ENCODE measurements at regions not wholly inside any gene's neighbourhood (a gene's known extent, or its start where the extent isn't known, plus 50 kb on each side); places are given as distances from the start of the nearest gene placed in this dataset.

DNA sequence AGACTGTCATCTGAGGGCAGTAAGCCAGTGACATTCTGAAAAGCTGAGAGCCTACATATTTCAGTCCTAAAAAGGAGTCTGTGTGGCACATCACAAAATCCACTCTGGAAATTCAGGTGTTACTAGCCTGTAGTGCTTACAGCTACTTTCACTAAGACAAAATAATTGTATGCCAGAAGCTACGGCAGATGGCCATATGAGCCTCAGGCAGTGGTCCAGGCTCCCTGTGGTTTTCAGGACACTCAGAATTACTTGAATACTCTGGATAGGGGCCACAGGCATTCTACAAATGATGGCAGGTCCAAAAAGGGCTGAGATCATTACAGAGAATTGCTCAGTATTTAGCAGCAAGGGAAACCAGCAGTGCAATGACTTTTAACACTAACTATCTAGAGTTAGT, 527.1 kb downstream of the MRPL39 start:
- TF ChIP-seq, protein P1, sequence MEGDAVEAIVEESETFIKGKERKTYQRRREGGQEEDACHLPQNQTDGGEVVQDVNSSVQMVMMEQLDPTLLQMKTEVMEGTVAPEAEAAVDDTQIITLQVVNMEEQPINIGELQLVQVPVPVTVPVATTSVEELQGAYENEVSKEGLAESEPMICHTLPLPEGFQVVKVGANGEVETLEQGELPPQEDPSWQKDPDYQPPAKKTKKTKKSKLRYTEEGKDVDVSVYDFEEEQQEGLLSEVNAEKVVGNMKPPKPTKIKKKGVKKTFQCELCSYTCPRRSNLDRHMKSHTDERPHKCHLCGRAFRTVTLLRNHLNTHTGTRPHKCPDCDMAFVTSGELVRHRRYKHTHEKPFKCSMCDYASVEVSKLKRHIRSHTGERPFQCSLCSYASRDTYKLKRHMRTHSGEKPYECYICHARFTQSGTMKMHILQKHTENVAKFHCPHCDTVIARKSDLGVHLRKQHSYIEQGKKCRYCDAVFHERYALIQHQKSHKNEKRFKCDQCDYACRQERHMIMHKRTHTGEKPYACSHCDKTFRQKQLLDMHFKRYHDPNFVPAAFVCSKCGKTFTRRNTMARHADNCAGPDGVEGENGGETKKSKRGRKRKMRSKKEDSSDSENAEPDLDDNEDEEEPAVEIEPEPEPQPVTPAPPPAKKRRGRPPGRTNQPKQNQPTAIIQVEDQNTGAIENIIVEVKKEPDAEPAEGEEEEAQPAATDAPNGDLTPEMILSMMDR (conservative IDR thresholded peaks at IDR 0.05), result no peak

DNA sequence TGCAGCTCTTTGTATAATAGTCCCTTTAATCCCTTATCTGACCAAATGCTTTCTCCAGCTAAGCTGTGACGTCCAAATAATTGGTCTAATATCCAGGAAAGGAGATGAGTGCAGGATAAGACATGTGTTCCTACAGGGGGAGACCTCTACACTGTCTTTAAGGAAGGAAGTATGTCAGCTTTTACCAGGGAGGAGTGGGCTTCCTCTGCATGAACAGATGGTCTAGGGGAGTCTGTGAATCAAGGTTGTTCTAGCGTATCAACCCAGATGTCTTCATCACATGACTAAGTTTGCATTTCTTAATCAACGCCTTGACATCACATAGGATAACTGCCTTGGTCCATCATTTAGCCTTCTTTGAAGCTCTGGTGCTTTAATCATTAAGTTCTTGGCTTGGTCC, 528.2 kb downstream of the MRPL39 start:
- H3K27ac ChIP-seq, result no peak overlapping the region
- TF ChIP-seq, protein P1 (conservative IDR thresholded peaks at IDR 0.05), result no peak

More for the DNA sequence above, 527.1 kb downstream of the MRPL39 start:
- H3K27ac ChIP-seq, result no peak overlapping the region

DNA sequence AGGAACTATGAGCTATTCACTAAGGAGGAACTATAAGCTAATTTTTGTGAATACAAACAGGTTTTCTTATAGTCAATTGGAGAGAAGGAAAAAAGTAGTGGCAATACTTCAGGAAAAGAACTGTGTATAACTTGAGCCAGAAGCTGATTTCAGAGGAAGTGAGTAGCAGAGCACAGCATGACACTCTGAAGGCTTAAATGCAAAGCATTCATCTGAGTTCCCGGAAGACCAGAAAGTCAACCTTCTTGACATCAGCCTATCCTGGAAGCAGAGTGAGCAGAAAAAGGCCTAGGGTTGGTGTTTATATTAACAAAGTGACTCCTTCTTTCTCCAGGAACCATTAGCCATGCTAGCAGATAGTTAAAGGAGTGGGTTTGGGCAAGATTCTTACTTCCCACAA, 545.2 kb downstream of the MRPL39 start:
- no peak overlapping the region for H3K27ac ChIP-seq
- TF ChIP-seq, protein P1 (conservative IDR thresholded peaks at IDR 0.05), result no peak

DNA sequence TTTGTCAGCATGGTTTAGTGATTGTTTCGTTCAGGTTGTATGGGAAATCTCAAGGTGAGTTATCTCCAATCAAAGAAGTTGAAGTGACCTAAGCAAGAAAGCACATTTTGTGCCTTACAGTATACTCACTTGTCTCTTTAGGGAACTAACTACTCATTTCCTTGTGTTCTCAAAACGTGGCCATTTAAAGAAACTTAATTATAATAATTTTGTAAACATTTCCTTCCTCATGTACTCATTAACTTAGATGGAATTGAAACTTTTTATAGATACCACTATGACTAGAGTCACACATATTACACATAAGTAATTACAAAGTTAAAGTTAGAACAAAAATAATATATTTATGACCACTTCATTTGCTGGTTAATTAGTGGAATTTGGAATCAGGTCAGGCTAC, 552.6 kb downstream of the MRPL39 start:
- TF ChIP-seq, protein P1 (conservative IDR thresholded peaks at IDR 0.05), result no peak
- no peak overlapping the region for H3K27ac ChIP-seq

- TF ChIP-seq, protein P1 (conservative IDR thresholded peaks at IDR 0.05), result peak; percentile 75
- H3K27ac ChIP-seq, result no peak overlapping the region
Measured at GRCh38 chr21:25039461-25040380, 567.6 kb downstream of the MRPL39 start.

DNA sequence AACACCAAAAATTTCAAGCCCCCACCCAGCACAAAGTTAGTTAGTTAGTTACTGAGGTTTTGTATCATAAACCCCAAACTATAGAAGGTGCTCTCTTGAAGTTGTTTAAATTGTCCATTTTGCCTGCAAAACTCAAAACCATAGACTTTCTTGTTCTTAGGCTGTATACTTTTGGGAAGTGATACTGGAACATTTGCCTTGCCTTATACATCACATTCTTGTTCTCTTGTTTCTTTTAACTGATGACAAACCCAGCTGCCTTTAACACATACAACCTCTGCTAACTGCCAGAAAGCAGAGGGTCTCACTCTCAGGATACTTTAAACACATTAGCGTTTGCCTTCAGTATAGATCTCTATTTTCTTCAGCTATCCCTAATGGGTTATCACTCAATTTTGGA, 570.5 kb downstream of the MRPL39 start:
- TF ChIP-seq, protein P1 (conservative IDR thresholded peaks at IDR 0.05), result no peak
- H3K27ac ChIP-seq, result no peak overlapping the region

DNA sequence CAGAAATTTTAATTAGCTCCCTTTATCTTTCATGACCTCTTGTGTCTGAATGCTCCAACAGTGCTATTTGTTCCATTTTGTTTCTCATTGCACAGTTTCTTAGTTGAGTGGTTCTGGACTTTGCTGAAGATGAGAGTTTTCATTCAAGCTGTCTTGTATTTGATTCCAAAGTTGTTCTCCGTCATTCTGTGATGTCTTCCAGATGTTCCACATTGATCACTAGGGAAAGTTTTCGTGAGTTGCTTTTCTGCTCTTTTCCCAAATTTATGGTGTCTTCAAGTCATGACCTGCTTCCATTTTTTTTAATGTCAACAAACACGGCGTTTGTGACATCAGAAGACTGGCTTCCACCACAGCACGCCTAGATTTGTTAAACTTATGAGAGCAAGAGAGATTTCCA, 575.5 kb downstream of the MRPL39 start:
- H3K27ac ChIP-seq, result no peak overlapping the region
- TF ChIP-seq, protein P1 (conservative IDR thresholded peaks at IDR 0.05), result no peak

All from VCaP (cell line).